GM23338 (cell line): ENCODE measurements at regions not wholly inside any gene's neighbourhood (a gene's known extent, or its start where the extent isn't known, plus 50 kb on each side); places are given as distances from the start of the nearest gene placed in this dataset.

Experiments
- ATAC-seq: fragments of 200-7000 bp; cut with Tn5 transposase; 3 replicates; pipeline ENCODE4 v1.9.1; 2020
- DNase-seq: peaks from one replicate; pipeline ENCODE4 v3.0.0-alpha.2; 2015; ENCODE audit warnings: low spot score
- H2AFZ ChIP-seq: fragments of 200-600 bp; sonication (generic); 2 replicates; pipeline ENCODE4 v1.8.0; 2016; ENCODE audit warnings: antibody characterized with exemption, mild to moderate bottlenecking, moderate library complexity
- H3F3A ChIP-seq: fragments of 200-600 bp; sonication (generic); replicated peaks from 2 replicates; pipeline ENCODE4 v1.8.0; 2017; ENCODE audit warnings: antibody characterized with exemption, mixed run types, low read depth
- H3K27ac ChIP-seq: fragments of 200-600 bp; sonication (generic); 2 replicates; pipeline ENCODE4 v1.6.1; 2016; ENCODE audit warnings: low read depth
- H3K27me3 ChIP-seq: fragments of 200-600 bp; sonication (generic); 2 replicates; pipeline ENCODE4 v1.8.0; 2016; ENCODE audit warnings: mild to moderate bottlenecking, mixed run types, moderate library complexity; ENCODE audit not compliant: insufficient read depth
- H3K36me3 ChIP-seq: fragments of 200-600 bp; sonication (generic); 2 replicates; pipeline ENCODE4 v1.8.0; 2016; ENCODE audit warnings: mild to moderate bottlenecking; ENCODE audit not compliant: insufficient read depth
- H3K4me1 ChIP-seq: fragments of 200-600 bp; sonication (generic); 2 replicates; pipeline ENCODE4 v1.8.0; 2016; ENCODE audit warnings: mild to moderate bottlenecking, moderate library complexity; ENCODE audit not compliant: insufficient read depth
- H3K4me2 ChIP-seq: fragments of 200-600 bp; sonication (generic); 2 replicates; pipeline ENCODE4 v1.7.1; 2017; ENCODE audit warnings: mixed run types
- H3K4me3 ChIP-seq: fragments of 200-600 bp; sonication (generic); 2 replicates; pipeline ENCODE4 v1.6.1; 2016; ENCODE audit warnings: mixed run types
- H3K79me2 ChIP-seq: fragments of 200-600 bp; sonication (generic); replicated peaks from 2 replicates; pipeline ENCODE4 v1.8.0; 2017; ENCODE audit warnings: mild to moderate bottlenecking; ENCODE audit not compliant: insufficient read depth
- H3K9me2 ChIP-seq: fragments of 200-600 bp; sonication (generic); 2 replicates; pipeline ENCODE4 v1.8.0; 2017; ENCODE audit not compliant: insufficient read depth
- H4K20me1 ChIP-seq: fragments of 200-600 bp; sonication (generic); replicated peaks from 2 replicates; pipeline ENCODE4 v1.8.0; 2017; ENCODE audit warnings: mild to moderate bottlenecking; ENCODE audit not compliant: insufficient read depth
- H3K27ac Mint-ChIP-seq: 2 replicates; pipeline ENCODE4 v1.8.0; 2020; ENCODE audit warnings: inconsistent platforms, mild to moderate bottlenecking, moderate library complexity, mixed read lengths
- H3K27me3 Mint-ChIP-seq: 3 replicates; pipeline ENCODE4 v1.8.0; 2022; ENCODE audit warnings: low read depth, mild to moderate bottlenecking, moderate library complexity, mixed read lengths, inconsistent platforms; ENCODE audit not compliant: insufficient read depth, poor library complexity
- H3K36me3 Mint-ChIP-seq: 3 replicates; pipeline ENCODE4 v1.8.0; 2021; ENCODE audit warnings: low read depth, mild to moderate bottlenecking, inconsistent platforms, moderate library complexity, mixed read lengths
- H3K4me1 Mint-ChIP-seq: 3 replicates; pipeline ENCODE4 v1.8.0; 2020; ENCODE audit warnings: mild to moderate bottlenecking, inconsistent platforms, mixed read lengths
- H3K4me3 Mint-ChIP-seq: 3 replicates; pipeline ENCODE4 v1.8.0; 2021; ENCODE audit warnings: moderate library complexity, mild to moderate bottlenecking, inconsistent platforms, mixed read lengths
- H3K9me3 Mint-ChIP-seq: 3 replicates; pipeline ENCODE4 v1.8.0; 2020; ENCODE audit warnings: moderate library complexity, mild to moderate bottlenecking, inconsistent platforms, mixed read lengths
- CREB1 ChIP-seq: fragments of 250-450 bp; sonication (Bioruptor Pico); IDR thresholded peaks from 2 replicates; pipeline ENCODE4 v1.5.0; 2020; ENCODE audit warnings: low read depth, mild to moderate bottlenecking, moderate library complexity
- CTCF ChIP-seq, 2 experiments: fragments of 200-600 bp in 1 of 2; sonication (generic) in 1 of 2; conservative IDR thresholded peaks; 2 replicates each; pipeline versions ENCODE4 v1.5.1 to v1.6.1; 2016 to 2017; ENCODE audit warnings: antibody characterized with exemption in 2 of 2, low read depth in 2 of 2, mild to moderate bottlenecking in 2 of 2, moderate library complexity in 1 of 2
- ETS1 ChIP-seq: IDR thresholded peaks from 2 replicates; pipeline ENCODE4 v1.6.1; 2016; ENCODE audit warnings: antibody characterized with exemption
- EZH2 ChIP-seq: fragments of 200-600 bp; sonication (generic); IDR thresholded peaks from one replicate; pipeline ENCODE4 v1.8.0; 2017; ENCODE audit warnings: antibody characterized with exemption, mild to moderate bottlenecking, low read depth; ENCODE audit not compliant: unreplicated experiment
- EZH2phosphoT487 ChIP-seq: fragments of 200-600 bp; sonication (generic); IDR thresholded peaks from one replicate; pipeline ENCODE4 v1.8.1; 2018; ENCODE audit warnings: antibody characterized with exemption; ENCODE audit not compliant: unreplicated experiment
- JUNB ChIP-seq: IDR thresholded peaks from one replicate; pipeline ENCODE4 v1.6.1; 2016; ENCODE audit warnings: antibody characterized with exemption; ENCODE audit not compliant: unreplicated experiment
- NANOG ChIP-seq: IDR thresholded peaks from 2 replicates; pipeline ENCODE4 v1.6.1; 2016; ENCODE audit warnings: antibody characterized with exemption, borderline replicate concordance
- POLR2AphosphoS5 ChIP-seq: IDR thresholded peaks from 2 replicates; pipeline ENCODE4 v1.6.1; 2016; ENCODE audit warnings: antibody characterized with exemption, low read depth
- STAT1 ChIP-seq: IDR thresholded peaks from one replicate; pipeline ENCODE4 v1.6.1; 2016; ENCODE audit warnings: antibody characterized with exemption; ENCODE audit not compliant: unreplicated experiment
- ZNF462 ChIP-seq: fragments of 250-450 bp; sonication (Bioruptor Pico); IDR thresholded peaks from 2 replicates; pipeline ENCODE4 v1.5.0; 2020; ENCODE audit warnings: mild to moderate bottlenecking, moderate library complexity

GRCh38 chr1:67571406-67571805 is 113.6 kb upstream of the GADD45A start:
- ATAC-seq (no peak), DNase-seq (no peak)
- no peaks in the 10 kb centered on the region for H3K9me2 ChIP-seq
- Mint-ChIP-seq H3K27ac (no peak overlapping the region), H3K36me3 (no peaks in the 10 kb centered on the region), H3K4me3 (no peak overlapping the region), H3K27me3 (peaks cover 2% of the 10 kb centered on the region), H3K4me1 (peaks cover 6% of the 10 kb centered on the region; the same call in 2 of the 3 replicates), H3K9me3 (no peaks in the 10 kb centered on the region)
- H3K79me2 ChIP-seq: no peaks in the 10 kb centered on the region
- H3K4me1 ChIP-seq: no peaks in the 10 kb centered on the region
- H3K36me3 ChIP-seq: no peaks in the 10 kb centered on the region
- no peak overlapping the region for H2AFZ ChIP-seq
- no peak overlapping the region for H3K4me2 ChIP-seq
- H4K20me1 ChIP-seq: no peaks in the 10 kb centered on the region
- no peak overlapping the region for H3K27ac ChIP-seq
- TF ChIP-seq EZH2phosphoT487 (no peak), STAT1 (no peak), CTCF (conservative IDR thresholded peaks at IDR 0.05; ENCODE audit: low read depth in 2 of 2) (no peak), POLR2AphosphoS5 (no peak), ETS1 (no peak), EZH2 (no peak), CREB1 (CRISPR knock-in tag) (no peak), JUNB (no peak), NANOG (no peak), ZNF462 (CRISPR knock-in tag) (no peak)
- H3K4me3 ChIP-seq: no peak overlapping the region
- no peaks in the 10 kb centered on the region for H3F3A ChIP-seq
- H3K27me3 ChIP-seq: no peaks in the 10 kb centered on the region
